H9 (cell line): ENCODE measurements at regions not wholly inside any gene's neighbourhood (a gene's known extent, or its start where the extent isn't known, plus 50 kb on each side); places are given as distances from the start of the nearest gene placed in this dataset.

Experiments
- DNase-seq: peaks from one replicate; pipeline ENCODE4 v3.0.0-alpha.2; 2017
- H2AFZ ChIP-seq: one replicate; pipeline ENCODE4 v1.6.1; 2013; ENCODE audit warnings: mild to moderate bottlenecking, low read length, control low read depth, moderate library complexity
- H2AK5ac ChIP-seq: 2 replicates; pipeline ENCODE4 v1.6.1; 2013; ENCODE audit warnings: low read length, control low read depth, mixed read lengths; ENCODE audit not compliant: insufficient read length
- H2BK120ac ChIP-seq: one replicate; pipeline ENCODE4 v1.6.1; 2013; ENCODE audit warnings: low read depth, mild to moderate bottlenecking, low read length, control low read depth, inconsistent platforms; ENCODE audit not compliant: poor library complexity, severe bottlenecking
- H2BK12ac ChIP-seq: 2 replicates; pipeline ENCODE4 v1.6.1; 2013; ENCODE audit warnings: low read length, control low read depth, mixed read lengths, low read depth; ENCODE audit not compliant: insufficient read length
- H2BK15ac ChIP-seq: 2 replicates; pipeline ENCODE4 v1.6.1; 2013; ENCODE audit warnings: low read depth, low read length, control low read depth
- H2BK20ac ChIP-seq: one replicate; pipeline ENCODE4 v1.6.1; 2013; ENCODE audit warnings: low read depth, mild to moderate bottlenecking, low read length, control low read depth, inconsistent platforms; ENCODE audit not compliant: poor library complexity, severe bottlenecking
- H2BK5ac ChIP-seq: 2 replicates; pipeline ENCODE4 v1.6.1; 2013; ENCODE audit warnings: low read length, control low read depth, mixed read lengths; ENCODE audit not compliant: insufficient read length
- H3K14ac ChIP-seq: 2 replicates; pipeline ENCODE4 v1.6.1; 2013; ENCODE audit warnings: low read length, control low read depth; ENCODE audit not compliant: insufficient read depth
- H3K18ac ChIP-seq: 2 replicates; pipeline ENCODE4 v1.6.1; 2013; ENCODE audit warnings: low read depth, mild to moderate bottlenecking, mixed read lengths, low read length, control low read depth; ENCODE audit not compliant: insufficient read length
- H3K23ac ChIP-seq: 2 replicates; pipeline ENCODE4 v1.6.1; 2013; ENCODE audit warnings: low read length, control low read depth, mixed read lengths, low read depth; ENCODE audit not compliant: insufficient read length
- H3K23me2 ChIP-seq: 2 replicates; pipeline ENCODE4 v1.6.1; 2013; ENCODE audit warnings: low read depth, mild to moderate bottlenecking, mixed read lengths, low read length, control low read depth; ENCODE audit not compliant: insufficient read length, poor library complexity, severe bottlenecking
- H3K27ac ChIP-seq: 2 replicates; pipeline ENCODE4 v1.5.1; 2013; ENCODE audit warnings: low read length, control low read depth, mixed read lengths, low read depth; ENCODE audit not compliant: insufficient read length
- H3K27me3 ChIP-seq: 2 replicates; pipeline ENCODE4 v1.6.1; 2013; ENCODE audit warnings: low read length, control low read depth, inconsistent platforms; ENCODE audit not compliant: insufficient read depth
- H3K4ac ChIP-seq: 2 replicates; pipeline ENCODE4 v1.6.1; 2013; ENCODE audit warnings: low read depth, mild to moderate bottlenecking, control low read depth, inconsistent platforms, low read length, moderate library complexity
- H3K4me1 ChIP-seq: 2 replicates; pipeline ENCODE4 v1.6.1; 2013; ENCODE audit warnings: low read length, control low read depth, inconsistent platforms; ENCODE audit not compliant: insufficient read depth
- H3K4me2 ChIP-seq: 2 replicates; pipeline ENCODE4 v1.6.1; 2013; ENCODE audit warnings: low read length, control low read depth, mixed read lengths; ENCODE audit not compliant: insufficient read length, insufficient read depth
- H3K56ac ChIP-seq: 2 replicates; pipeline ENCODE4 v1.6.1; 2013; ENCODE audit warnings: low read depth, mild to moderate bottlenecking, mixed read lengths, low read length, control low read depth; ENCODE audit not compliant: insufficient read length
- H3K79me1 ChIP-seq: 2 replicates; pipeline ENCODE4 v1.6.1; 2013; ENCODE audit warnings: low read depth, mild to moderate bottlenecking, moderate library complexity, low read length, control low read depth, inconsistent platforms; ENCODE audit not compliant: insufficient read depth, poor library complexity, severe bottlenecking
- H3K79me2 ChIP-seq: 2 replicates; pipeline ENCODE4 v1.6.1; 2013; ENCODE audit warnings: low read length, control low read depth, inconsistent platforms; ENCODE audit not compliant: insufficient read depth
- H3K9ac ChIP-seq: 2 replicates; pipeline ENCODE4 v1.6.1; 2013; ENCODE audit warnings: low read length, control low read depth, mixed read lengths; ENCODE audit not compliant: insufficient read length; ENCODE audit errors: extremely low read depth
- H3K9me3 ChIP-seq: one replicate; pipeline ENCODE4 v1.6.1; 2013; ENCODE audit warnings: low read depth, low read length, inconsistent platforms; ENCODE audit not compliant: control insufficient read depth
- H3T11ph ChIP-seq: one replicate; pipeline ENCODE4 v1.6.1; 2013; ENCODE audit warnings: mild to moderate bottlenecking, low read length, control low read depth, inconsistent platforms
- H4K20me1 ChIP-seq: one replicate; pipeline ENCODE4 v1.6.1; 2013; ENCODE audit not compliant: control insufficient read depth, insufficient read length, insufficient read depth
- H4K5ac ChIP-seq: 2 replicates; pipeline ENCODE4 v1.6.1; 2013; ENCODE audit warnings: low read depth, mild to moderate bottlenecking, mixed read lengths, low read length, control low read depth; ENCODE audit not compliant: insufficient read length
- H4K8ac ChIP-seq: replicated peaks from 2 replicates; pipeline ENCODE4 v1.6.1; 2013; ENCODE audit warnings: low read length, control low read depth, mixed read lengths, low read depth; ENCODE audit not compliant: insufficient read length
- H4K91ac ChIP-seq: 2 replicates; pipeline ENCODE4 v1.6.1; 2013; ENCODE audit warnings: low read depth, mild to moderate bottlenecking, moderate library complexity, mixed read lengths, low read length, control low read depth; ENCODE audit not compliant: insufficient read length
- H3K27ac Mint-ChIP-seq, 3 experiments: 2 replicates in 2 of 3; 3 replicates in 1 of 3; pipeline ENCODE4 v1.8.0; 2020 to 2021; ENCODE audit warnings: mixed read lengths in 3 of 3, mild to moderate bottlenecking in 1 of 3, moderate library complexity in 1 of 3
- H3K27me3 Mint-ChIP-seq: 2 replicates; pipeline ENCODE4 v1.8.0; 2021; ENCODE audit warnings: low read depth, mild to moderate bottlenecking, moderate library complexity, mixed read lengths
- H3K36me3 Mint-ChIP-seq, 3 experiments: 2 replicates in 2 of 3; 3 replicates in 1 of 3; pipeline ENCODE4 v1.8.0; 2020 to 2021; ENCODE audit warnings: low read depth in 3 of 3, mixed read lengths in 3 of 3; ENCODE audit not compliant: insufficient read depth in 1 of 3
- H3K4me1 Mint-ChIP-seq, 2 experiments: 2 replicates each; pipeline ENCODE4 v1.8.0; 2020; ENCODE audit warnings: mixed read lengths in 2 of 2
- H3K4me3 Mint-ChIP-seq, 2 experiments: 2 replicates in 1 of 2; 3 replicates in 1 of 2; pipeline ENCODE4 v1.8.0; 2020 to 2021; ENCODE audit warnings: mild to moderate bottlenecking in 2 of 2, mixed read lengths in 2 of 2, moderate library complexity in 1 of 2
- H3K9me3 Mint-ChIP-seq, 2 experiments: 2 replicates in 1 of 2; 3 replicates in 1 of 2; pipeline ENCODE4 v1.8.0; 2020; ENCODE audit warnings: mild to moderate bottlenecking in 2 of 2, mixed read lengths in 2 of 2, moderate library complexity in 1 of 2
- WGBS: extraction: QIAGEN DNeasy Blood & Tissue Kit; methylation state at CpG from one replicate; pipeline ENCODE4 v1.1.7; 2013; ENCODE audit warnings: missing lambda C conversion rate, low lambda C conversion rate, mixed read lengths; ENCODE audit not compliant: insufficient read length; ENCODE audit errors: extremely low coverage; 5-methylcytosine and 5-hydroxymethylcytosine counted together
- TF ChIP-seq, protein P1 (sequence below): fragments of 200-600 bp; sonication (generic); conservative IDR thresholded peaks from 3 replicates; pipeline ENCODE4 v1.8.0; 2021; ENCODE audit warnings: antibody characterized with exemption, mild to moderate bottlenecking

DNA sequence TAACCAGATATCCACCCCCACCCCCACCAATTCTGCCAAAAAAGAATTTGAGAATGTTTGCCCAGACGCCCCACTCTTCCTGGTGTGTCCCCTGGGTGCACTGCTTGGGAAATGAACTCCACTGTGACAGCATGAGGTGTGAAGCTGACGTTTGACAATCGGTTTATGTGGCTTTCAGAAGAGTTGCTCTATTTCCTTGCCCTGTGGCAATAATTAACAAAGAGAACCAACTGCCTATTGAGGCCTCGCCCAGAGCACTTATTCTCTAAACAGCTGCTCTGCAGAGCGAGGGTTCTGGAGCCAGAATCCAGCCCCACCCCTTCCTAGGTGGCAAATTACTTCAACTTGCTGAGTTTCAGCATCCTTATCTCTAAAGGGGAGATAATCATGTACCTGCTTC, 115.8 kb upstream of the SIX3 start:
- peaks cover 23 to 24% of the 10 kb centered on the region in 2 experiments for H3K4me1 Mint-ChIP-seq
- no peak overlapping the region for H3K9ac ChIP-seq

More for the DNA sequence above, 115.8 kb upstream of the SIX3 start:
- Histone ChIP-seq H3K14ac (no peak overlapping the region), H2BK20ac (no peak overlapping the region), H3K18ac (no peak overlapping the region), H2BK5ac (no peak overlapping the region), H3K27ac (no peak overlapping the region), H3K4me2 (no peak overlapping the region), H3K79me1 (no peaks in the 10 kb centered on the region), H3K56ac (no peak overlapping the region), H3K79me2 (no peaks in the 10 kb centered on the region), H2BK15ac (no peak overlapping the region), H3K9me3 (no peaks in the 10 kb centered on the region), H3K4ac (no peak overlapping the region), H3T11ph (no peak overlapping the region), H3K4me1 (no peaks in the 10 kb centered on the region), H3K27me3 (no peaks in the 10 kb centered on the region), H3K23ac (no peak overlapping the region), H4K91ac (no peak overlapping the region), H3K23me2 (no peaks in the 10 kb centered on the region), H2BK12ac (no peak overlapping the region), H4K5ac (no peak overlapping the region), H2BK120ac (no peak overlapping the region), H2AK5ac (no peak overlapping the region), H4K8ac (no peak overlapping the region), H4K20me1 (no peaks in the 10 kb centered on the region), H2AFZ (no peak overlapping the region)
- H3K27ac Mint-ChIP-seq = no peak overlapping the region
- H3K4me3 Mint-ChIP-seq = no peak overlapping the region
- DNase-seq = no peak
- H3K36me3 Mint-ChIP-seq = peaks cover 0 to 3% (median 0%) of the 10 kb centered on the region in 3 experiments; a peak in 1 of 7 replicates
- peaks cover 4% of the 10 kb centered on the region for H3K27me3 Mint-ChIP-seq
- no peaks in the 10 kb centered on the region for H3K9me3 Mint-ChIP-seq
- TF ChIP-seq, protein P1, sequence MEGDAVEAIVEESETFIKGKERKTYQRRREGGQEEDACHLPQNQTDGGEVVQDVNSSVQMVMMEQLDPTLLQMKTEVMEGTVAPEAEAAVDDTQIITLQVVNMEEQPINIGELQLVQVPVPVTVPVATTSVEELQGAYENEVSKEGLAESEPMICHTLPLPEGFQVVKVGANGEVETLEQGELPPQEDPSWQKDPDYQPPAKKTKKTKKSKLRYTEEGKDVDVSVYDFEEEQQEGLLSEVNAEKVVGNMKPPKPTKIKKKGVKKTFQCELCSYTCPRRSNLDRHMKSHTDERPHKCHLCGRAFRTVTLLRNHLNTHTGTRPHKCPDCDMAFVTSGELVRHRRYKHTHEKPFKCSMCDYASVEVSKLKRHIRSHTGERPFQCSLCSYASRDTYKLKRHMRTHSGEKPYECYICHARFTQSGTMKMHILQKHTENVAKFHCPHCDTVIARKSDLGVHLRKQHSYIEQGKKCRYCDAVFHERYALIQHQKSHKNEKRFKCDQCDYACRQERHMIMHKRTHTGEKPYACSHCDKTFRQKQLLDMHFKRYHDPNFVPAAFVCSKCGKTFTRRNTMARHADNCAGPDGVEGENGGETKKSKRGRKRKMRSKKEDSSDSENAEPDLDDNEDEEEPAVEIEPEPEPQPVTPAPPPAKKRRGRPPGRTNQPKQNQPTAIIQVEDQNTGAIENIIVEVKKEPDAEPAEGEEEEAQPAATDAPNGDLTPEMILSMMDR = no peak
- no CpG with 5 or more reads among the region's 5 CpGs for WGBS
